ENCODE measurements at regions not wholly inside any gene's neighbourhood (a gene's known extent, or its start where the extent isn't known, plus 50 kb on each side); places are given as distances from the start of the nearest gene placed in this dataset.

DNA sequence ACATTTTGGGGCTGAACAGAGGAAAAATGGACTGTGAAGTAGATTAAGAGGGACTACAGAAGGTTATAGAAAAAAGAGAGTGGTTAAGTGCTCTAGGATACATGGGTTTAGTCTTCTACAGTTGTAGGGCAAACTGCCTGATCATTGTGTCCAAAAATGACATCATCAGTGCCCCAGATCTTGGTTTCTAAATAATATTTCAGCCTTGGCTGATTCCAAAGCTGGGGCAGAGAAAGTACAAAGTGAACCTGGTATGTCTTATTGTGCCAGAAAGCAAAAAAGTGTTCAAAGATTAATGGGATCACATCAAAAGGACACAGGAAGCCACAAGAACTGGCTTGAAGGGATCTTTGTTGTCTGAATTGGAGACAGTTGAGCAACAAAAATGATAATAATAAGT lies 97.1 kb upstream of the ZNF521 start:
- TF ChIP-seq, protein P1, sequence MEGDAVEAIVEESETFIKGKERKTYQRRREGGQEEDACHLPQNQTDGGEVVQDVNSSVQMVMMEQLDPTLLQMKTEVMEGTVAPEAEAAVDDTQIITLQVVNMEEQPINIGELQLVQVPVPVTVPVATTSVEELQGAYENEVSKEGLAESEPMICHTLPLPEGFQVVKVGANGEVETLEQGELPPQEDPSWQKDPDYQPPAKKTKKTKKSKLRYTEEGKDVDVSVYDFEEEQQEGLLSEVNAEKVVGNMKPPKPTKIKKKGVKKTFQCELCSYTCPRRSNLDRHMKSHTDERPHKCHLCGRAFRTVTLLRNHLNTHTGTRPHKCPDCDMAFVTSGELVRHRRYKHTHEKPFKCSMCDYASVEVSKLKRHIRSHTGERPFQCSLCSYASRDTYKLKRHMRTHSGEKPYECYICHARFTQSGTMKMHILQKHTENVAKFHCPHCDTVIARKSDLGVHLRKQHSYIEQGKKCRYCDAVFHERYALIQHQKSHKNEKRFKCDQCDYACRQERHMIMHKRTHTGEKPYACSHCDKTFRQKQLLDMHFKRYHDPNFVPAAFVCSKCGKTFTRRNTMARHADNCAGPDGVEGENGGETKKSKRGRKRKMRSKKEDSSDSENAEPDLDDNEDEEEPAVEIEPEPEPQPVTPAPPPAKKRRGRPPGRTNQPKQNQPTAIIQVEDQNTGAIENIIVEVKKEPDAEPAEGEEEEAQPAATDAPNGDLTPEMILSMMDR (conservative IDR thresholded peaks at IDR 0.05; ENCODE audit: low read depth, low read length) = no peak
- TF ChIP-seq EZH2 (IDR thresholded peaks at IDR 0.05; ENCODE audit: low read length, unreplicated experiment) = no peak
